Type B pancreatic cell (in vitro differentiated cells): ENCODE measurements at regions not wholly inside any gene's neighbourhood (a gene's known extent, or its start where the extent isn't known, plus 50 kb on each side); places are given as distances from the start of the nearest gene placed in this dataset.

Experiments used
- DNase-seq: peaks from one replicate; pipeline ENCODE4 v3.0.0; 2021; ENCODE audit warnings: mixed read lengths; ENCODE audit not compliant: unreplicated experiment; ENCODE audit errors: extremely low spot score
- H3K27ac Mint-ChIP-seq: 2 replicates; pipeline ENCODE4 v1.8.0; 2021; ENCODE audit warnings: mild to moderate bottlenecking, mixed read lengths
- H3K27me3 Mint-ChIP-seq: 2 replicates; pipeline ENCODE4 v1.8.0; 2021; ENCODE audit warnings: mixed read lengths
- H3K36me3 Mint-ChIP-seq: 2 replicates; pipeline ENCODE4 v1.8.0; 2021; ENCODE audit warnings: mixed read lengths
- H3K4me1 Mint-ChIP-seq: one replicate; pipeline ENCODE4 v1.8.0; 2021; ENCODE audit warnings: mixed read lengths; ENCODE audit not compliant: unreplicated experiment
- H3K4me3 Mint-ChIP-seq: 2 replicates; pipeline ENCODE4 v1.8.0; 2021; ENCODE audit warnings: mild to moderate bottlenecking, mixed read lengths
- H3K9me3 Mint-ChIP-seq: 2 replicates; pipeline ENCODE4 v1.8.0; 2021; ENCODE audit warnings: mixed read lengths
- CTCF ChIP-seq: fragments of 200-600 bp; sonication (generic); conservative IDR thresholded peaks from 2 replicates; pipeline ENCODE4 v1.5.0; 2021; ENCODE audit warnings: antibody characterized with exemption, mild to moderate bottlenecking

GRCh38 chr13:111622051-111622531, 301.6 kb downstream of the TEX29 start:
- DNase-seq = no peak
- Mint-ChIP-seq H3K27ac (no peak overlapping the region), H3K9me3 (no peaks in the 10 kb centered on the region), H3K36me3 (no peaks in the 10 kb centered on the region), H3K4me1 (no peaks in the 10 kb centered on the region), H3K27me3 (peaks cover 13% of the 10 kb centered on the region), H3K4me3 (no peak overlapping the region)
- no peak for TF ChIP-seq CTCF

DNA sequence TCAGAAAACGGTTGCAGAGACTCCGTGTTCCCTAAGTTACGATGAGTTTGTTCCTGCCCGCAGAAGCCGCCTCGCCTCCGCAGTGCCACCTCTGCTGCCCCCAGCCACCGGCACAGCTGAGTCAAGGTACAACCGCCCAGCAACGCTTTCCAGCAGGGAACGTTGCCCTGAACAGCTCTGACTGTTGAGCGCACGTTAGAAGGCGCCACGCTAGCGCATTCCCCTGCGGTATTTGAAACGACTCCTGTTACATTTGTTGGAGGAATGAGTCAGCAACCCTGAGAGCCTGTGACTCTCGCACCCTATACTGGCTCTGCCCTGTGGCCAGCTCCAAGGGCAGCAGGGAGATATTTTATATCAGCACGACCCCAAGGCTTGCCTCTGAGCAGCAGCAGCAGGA, 302.8 kb downstream of the TEX29 start:
- peaks cover 23% of the 10 kb centered on the region for H3K27me3 Mint-ChIP-seq
- no peaks in the 10 kb centered on the region for H3K36me3 Mint-ChIP-seq
- peak; percentile 37 for DNase-seq
- no peak overlapping the region for H3K4me3 Mint-ChIP-seq
- H3K27ac Mint-ChIP-seq = no peak overlapping the region
- TF ChIP-seq CTCF = no peak
- no peaks in the 10 kb centered on the region for H3K9me3 Mint-ChIP-seq
- no peaks in the 10 kb centered on the region for H3K4me1 Mint-ChIP-seq

- no peak overlapping the region for H3K27ac Mint-ChIP-seq
- no peak for TF ChIP-seq CTCF
- peak; percentile 39 for DNase-seq
- H3K36me3 Mint-ChIP-seq = no peaks in the 10 kb centered on the region
- no peaks in the 10 kb centered on the region for H3K9me3 Mint-ChIP-seq
- H3K27me3 Mint-ChIP-seq = peaks cover 25% of the 10 kb centered on the region
- no peaks in the 10 kb centered on the region for H3K4me1 Mint-ChIP-seq
- no peak overlapping the region for H3K4me3 Mint-ChIP-seq
Measured at GRCh38 chr13:111623743-111624505, 303.5 kb downstream of the TEX29 start.

DNA sequence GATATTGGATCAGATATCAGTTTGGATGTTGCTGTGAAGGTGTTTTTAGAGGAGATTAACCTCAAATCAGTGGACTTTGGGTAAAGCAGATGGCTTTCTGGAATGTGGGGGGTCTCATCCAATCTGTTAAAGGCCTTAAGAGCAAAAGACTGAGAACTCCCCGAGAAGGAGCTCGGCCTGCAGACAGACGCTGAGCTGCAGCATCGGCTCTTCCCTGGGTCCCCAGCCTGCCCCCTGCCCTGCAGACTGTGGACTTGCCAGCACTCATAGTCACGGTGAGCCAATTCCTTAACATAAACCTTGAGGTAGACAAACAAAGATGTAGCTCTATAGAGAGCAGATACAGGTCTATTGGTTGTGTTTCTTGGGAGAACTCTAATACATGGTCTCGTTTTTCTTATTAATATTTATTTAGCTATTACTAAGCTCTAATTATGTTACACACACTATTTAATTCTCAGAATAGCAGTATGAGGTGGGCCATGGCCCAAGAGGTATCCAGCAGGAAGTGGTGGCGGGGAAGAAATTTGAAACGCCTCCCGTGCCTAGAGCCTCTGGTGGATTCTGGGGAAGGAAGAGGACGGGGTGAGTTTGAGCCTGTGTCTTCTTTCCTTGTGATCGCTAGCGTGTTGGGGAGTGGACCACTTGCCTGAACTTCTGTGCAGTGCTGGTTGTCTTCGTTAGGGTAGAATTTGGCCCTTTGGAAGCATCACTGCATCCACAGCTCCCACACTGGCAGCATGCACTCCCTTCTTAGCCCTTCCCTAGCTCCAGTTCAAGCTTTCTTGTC, 305.3 kb downstream of the TEX29 start:
- peaks cover 27% of the 10 kb centered on the region for H3K27me3 Mint-ChIP-seq
- no peak overlapping the region for H3K4me3 Mint-ChIP-seq
- H3K27ac Mint-ChIP-seq = no peak overlapping the region
- H3K36me3 Mint-ChIP-seq = no peaks in the 10 kb centered on the region
- H3K4me1 Mint-ChIP-seq = peaks cover 6% of the 10 kb centered on the region
- peak; percentile 57 for DNase-seq
- TF ChIP-seq CTCF = no peak
- no peaks in the 10 kb centered on the region for H3K9me3 Mint-ChIP-seq

DNA sequence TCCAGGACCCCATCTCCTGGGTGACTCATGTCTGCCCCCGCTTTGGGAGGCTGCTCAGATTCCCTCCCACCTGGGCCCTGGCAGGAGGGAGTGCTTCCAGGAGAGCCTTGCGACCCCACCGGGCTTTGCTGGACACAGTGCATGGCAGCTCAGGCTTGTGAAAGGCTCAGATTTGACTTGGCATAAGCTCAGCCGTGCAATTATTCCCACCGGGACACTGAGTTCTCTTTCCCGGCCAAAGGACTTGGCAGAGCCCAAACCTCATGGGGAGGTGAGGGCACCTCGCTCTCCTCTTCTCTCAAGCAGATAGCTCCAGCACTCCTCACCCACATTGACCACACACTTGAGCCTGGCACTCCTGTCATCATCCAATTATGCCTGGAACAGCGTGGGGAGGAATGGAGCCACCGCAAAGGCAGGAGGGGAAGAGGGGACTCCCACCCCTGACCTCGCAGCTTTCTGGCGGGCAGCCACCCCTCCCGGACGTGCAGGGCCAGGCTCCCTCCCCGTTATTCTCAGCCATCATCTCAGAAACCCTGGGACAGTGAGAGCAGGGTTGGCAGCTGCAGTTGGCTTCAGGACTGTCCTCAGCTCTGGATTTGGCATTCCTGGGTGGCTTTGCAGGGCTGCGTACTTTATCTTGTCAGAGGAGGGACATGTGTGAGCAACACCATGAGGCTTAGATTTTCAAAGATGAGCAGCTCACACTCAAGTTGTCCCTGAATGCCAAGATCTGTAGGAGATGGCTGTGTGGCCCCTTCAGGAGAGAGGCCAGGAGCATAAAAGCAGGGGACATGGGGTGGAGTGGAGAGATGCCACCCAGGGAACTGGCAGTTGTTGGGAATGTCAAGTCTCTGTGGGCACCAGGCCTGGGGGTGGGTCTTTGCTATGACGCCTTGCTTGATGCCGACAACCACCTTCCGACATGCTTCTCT, 306.2 kb downstream of the TEX29 start:
- Mint-ChIP-seq H3K27ac (no peak overlapping the region), H3K4me1 (peaks cover 6% of the 10 kb centered on the region), H3K36me3 (no peaks in the 10 kb centered on the region), H3K9me3 (no peaks in the 10 kb centered on the region), H3K27me3 (peaks cover 27% of the 10 kb centered on the region), H3K4me3 (no peak overlapping the region)
- no peak for TF ChIP-seq CTCF
- DNase-seq = no peak
